ENCODE measurements at regions not wholly inside any gene's neighbourhood (a gene's known extent, or its start where the extent isn't known, plus 50 kb on each side); places are given as distances from the start of the nearest gene placed in this dataset.

GRCh38 chr2:183859129-183859528, 734.9 kb downstream of the NUP35 start:
- TF ChIP-seq YY1 (IDR thresholded peaks at IDR 0.05; ENCODE audit: low read depth) (no peak), TAF1 (IDR thresholded peaks at IDR 0.05; ENCODE audit: low read depth) (no peak), MAX (IDR thresholded peaks at IDR 0.05) (no peak), EP300 (IDR thresholded peaks at IDR 0.05; ENCODE audit: borderline replicate concordance) (no peak), REST (IDR thresholded peaks at IDR 0.05; ENCODE audit: low read depth) (no peak), FOXM1 (IDR thresholded peaks at IDR 0.05; ENCODE audit: borderline replicate concordance, low read depth) (no peak), TCF12 (IDR thresholded peaks at IDR 0.05; ENCODE audit: low read depth) (no peak)
